NCI-H510A treated with DMSO at 0.1 percent for 48 hours (cell line): ENCODE measurements at regions not wholly inside any gene's neighbourhood (a gene's known extent, or its start where the extent isn't known, plus 50 kb on each side); places are given as distances from the start of the nearest gene placed in this dataset.

Experiments used
- DNase-seq: peaks from one replicate; lab custom pipeline; 2025; lab: John Stamatoyannopoulos, UW

DNA sequence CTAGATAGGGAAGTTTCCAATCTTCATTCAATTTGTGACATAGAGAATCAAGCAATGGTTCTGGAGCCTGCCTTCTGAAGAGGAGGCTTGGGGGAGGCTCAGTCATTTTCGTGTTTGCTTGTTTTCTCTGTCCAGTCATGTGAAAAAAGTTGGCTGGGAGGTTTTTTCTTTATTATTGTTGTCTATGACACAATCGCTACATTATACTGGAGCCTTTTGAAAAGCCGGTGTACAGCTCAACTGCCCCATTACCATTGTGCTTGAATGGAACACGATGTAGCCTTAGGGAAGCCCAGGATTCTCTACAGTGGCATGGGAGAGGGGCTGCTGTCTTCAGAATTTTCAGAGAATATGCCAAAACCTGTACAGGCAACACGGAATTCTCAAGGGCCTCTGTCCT, 57.9 kb upstream of the NCAM1 start:
- DNase-seq: no peak

DNA sequence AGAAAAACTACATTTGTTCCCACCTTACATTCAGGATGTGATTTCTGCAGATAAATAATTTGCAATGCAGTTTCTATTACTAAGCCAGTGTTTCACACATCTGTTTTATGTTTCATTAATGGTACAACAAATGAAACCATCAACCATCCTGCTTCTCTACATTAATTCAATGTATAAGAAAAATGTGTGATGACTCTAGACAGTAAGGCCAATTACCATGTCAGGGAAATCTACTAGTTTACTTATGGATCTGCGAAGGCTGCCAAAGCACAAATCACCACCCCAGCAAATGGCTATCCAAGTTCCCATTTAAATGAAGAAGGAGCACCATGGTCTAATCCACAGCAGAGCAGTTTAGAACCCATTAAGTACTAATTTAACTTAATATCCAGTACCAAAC, 50.1 kb upstream of the NCAM1 start:
- DNase-seq: no peak
